HG03442 (cell line): ENCODE measurements at regions not wholly inside any gene's neighbourhood (a gene's known extent, or its start where the extent isn't known, plus 50 kb on each side); places are given as distances from the start of the nearest gene placed in this dataset.

ENCODE experiments used
- ATAC-seq: cut with Tn5 transposase; IDR thresholded peaks from one replicate; pipeline ENCODE4 v1.9.1; 2021; ENCODE audit warnings: mild to moderate bottlenecking, moderate library complexity; ENCODE audit not compliant: unreplicated experiment

DNA sequence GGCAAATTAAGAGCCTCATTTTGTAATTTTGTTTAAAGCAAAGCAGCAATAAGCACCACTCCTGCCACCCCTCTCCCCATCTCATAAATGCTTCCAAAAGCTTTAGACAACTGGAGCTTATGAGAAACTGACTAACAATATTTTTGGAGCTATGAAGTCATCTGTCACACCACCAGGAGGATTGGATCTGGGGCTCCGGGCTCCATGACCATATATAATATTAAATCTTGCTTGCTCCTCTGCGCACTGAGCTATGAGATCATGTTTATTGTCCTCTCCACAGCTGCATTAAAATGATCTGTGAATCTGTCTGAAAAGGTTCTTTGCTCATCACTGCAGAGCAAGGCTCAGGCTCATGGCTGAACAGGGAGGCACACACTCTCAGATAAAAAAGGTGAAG lies 323.7 kb downstream of the ZNF621 start:
- ATAC-seq = no peak

DNA sequence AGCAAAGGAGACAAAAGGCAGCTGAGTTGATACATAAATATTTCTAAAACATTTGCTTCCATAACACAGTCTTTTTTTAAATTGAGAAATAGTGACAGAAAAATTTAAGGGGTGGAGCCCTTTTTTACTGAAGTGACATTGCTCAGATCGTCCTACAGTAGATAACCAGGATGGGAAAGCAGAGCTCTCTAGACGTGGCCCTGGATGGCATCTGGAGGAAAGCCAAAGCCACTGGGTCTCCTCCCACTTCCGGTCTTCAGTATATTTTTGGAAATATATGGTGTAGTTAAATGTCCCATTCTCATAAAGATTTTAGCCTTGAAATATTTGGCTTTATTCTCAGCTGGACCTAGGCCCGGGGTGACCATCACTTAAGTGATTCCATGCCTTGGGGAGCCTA lies 326.1 kb downstream of the ZNF621 start:
- ATAC-seq = no peak

DNA sequence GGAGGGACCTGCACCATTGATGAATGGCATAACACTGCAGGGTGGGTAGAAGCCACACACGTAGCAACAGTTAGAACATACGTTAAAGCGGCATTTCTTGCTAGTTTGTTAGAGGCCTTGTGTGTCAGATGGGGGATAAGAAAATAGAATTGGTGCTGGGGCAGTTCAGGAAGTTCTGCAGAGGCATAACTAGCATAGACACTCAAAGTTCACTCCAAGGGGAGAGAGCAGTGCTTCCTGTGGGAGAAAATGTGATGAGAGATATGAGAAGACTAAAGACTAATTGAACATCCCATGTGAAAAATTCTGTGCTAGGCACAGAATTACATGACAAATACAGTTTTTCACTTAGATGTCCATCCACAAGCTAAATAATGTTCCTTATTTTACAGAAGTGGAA lies 327.1 kb downstream of the ZNF621 start:
- ATAC-seq = no peak

DNA sequence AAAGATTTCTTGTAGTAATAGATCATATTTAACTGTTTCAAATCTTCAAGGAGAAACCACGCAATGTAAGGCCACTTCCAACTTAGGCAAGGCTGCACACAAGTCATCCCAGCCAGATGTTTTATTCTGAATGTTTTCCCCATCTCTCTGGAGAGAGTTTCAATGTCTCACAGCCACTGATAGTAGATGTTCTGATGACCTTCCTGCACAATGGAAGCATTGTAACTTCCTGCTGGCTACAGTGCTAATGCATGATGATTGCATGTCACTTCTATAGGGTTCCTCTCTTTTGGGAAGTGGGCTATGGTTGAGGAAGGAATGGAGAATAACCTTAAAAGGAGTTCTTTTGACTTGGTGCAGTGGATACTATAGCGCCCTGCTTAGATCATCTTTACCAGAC lies 328.0 kb downstream of the ZNF621 start:
- ATAC-seq = no peak

DNA sequence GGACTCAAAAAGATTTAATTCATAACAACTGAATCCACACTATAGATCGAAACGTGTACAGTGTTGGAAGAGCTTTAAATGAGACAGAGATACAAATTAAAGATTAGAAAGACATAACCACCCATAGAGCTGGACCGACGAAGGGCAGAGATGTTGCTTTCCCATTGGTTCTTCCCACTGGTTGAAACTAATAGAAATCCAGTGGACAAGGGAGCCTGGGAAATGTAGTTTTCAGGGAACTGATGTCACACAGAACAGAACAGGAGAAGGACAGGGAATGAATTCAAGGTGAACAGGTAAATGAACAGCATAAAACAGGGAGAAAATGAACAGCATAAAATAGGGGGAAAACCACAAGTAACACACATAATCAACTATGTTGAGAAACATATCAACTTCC lies 328.7 kb downstream of the ZNF621 start:
- ATAC-seq = no peak

DNA sequence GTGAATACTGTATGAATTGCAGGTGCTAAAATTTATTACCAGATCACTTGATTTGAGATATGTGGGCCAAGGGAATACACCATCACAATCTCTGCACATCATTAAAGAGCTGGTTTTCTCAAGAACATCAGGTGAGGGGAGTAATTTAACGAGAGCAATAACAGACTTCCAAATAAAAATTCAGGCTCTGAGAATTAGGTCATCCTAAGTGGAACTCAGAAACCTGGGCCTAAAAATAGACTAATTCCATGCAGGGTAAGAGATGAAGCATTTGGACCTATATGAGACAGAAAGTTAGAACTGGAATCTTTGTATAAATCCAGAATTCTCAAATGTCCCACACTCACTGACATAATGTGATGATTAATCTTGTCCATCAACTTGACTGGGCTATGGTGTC lies 331.1 kb downstream of the ZNF621 start:
- no peak for ATAC-seq

DNA sequence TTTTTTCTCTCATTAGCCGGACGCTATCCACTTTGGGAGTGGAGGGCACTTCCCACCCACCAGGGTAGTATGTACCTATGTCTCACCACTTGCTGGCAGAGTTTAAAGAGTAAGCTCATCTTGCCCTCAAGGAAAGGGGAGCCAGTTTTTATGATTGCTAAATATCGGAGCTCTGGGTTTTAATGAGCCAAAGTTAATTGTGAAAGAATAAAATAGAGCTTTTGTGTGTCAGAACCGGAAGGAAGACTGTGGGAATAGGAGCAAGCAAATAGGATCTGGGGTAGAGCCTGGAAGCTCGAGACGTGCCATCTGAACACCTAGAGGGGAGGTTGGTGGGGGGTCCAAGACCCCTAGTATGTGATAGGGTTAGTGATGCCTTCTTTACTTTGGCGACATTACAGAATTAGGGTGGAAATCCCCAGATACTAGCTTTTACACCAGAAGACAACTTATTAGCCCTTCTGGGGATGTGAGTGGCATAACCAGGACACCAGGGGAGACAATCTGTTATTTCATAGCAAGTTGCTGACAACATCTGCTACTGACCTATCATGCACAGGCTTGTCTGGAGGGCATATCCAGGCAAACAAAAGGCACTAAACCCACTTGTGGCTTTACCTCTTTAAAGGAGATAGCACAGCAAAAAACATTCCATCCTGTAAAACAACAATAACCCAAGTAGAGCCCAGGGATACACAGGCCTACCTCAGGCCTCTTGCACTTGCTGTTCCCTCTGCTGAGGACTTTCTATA lies 333.8 kb downstream of the ZNF621 start:
- no peak for ATAC-seq

DNA sequence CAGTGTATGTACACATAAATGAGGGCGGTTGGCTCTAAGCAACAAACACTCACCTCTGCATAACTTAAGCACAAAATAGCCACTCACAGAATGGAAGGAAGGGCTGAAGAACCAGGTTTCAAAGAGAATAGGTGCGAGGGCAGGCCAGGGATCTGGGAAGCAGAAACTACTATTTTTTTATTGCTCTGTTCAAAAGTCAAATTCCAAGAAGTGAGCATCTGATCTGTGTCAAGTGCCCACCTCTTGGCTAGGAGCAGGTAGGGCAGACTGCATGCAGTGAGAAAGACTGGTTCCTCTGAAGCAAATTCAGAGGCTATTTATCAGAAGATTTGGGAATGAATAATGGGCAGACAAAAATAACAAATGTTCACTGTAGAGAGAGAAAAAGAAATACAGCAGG lies 336.4 kb upstream of the CTNNB1 start:
- no peak for ATAC-seq

DNA sequence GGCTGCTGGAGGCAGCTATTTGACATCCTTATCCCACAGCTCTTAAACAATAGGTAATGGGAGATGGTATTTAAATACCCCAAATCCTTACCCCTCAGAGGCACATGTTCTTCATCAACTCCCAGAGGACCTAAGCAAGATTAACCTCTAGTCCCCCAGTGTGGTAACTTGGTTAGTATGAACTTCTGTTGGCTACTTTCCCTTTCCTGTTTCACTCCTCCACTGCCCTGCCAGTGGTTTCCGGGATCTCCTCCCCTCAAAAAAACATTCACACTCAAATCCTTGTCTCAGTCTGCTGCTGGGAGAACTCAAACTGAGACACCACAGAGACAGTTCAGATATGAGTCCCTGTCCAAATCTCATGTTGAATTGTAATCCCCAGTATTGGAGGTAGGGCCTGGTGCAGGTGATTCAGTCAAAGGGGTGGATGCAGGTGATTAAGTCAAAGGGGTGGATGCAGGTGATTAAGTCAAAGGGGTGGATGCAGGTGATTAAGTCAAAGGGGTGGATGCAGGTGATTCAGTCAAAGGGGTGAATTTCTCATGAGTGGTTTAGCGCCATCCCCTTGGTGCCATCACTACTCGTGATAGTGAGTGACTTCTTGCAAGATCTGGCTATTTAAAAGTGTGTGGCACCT lies 335.0 kb upstream of the CTNNB1 start:
- no peak for ATAC-seq

DNA sequence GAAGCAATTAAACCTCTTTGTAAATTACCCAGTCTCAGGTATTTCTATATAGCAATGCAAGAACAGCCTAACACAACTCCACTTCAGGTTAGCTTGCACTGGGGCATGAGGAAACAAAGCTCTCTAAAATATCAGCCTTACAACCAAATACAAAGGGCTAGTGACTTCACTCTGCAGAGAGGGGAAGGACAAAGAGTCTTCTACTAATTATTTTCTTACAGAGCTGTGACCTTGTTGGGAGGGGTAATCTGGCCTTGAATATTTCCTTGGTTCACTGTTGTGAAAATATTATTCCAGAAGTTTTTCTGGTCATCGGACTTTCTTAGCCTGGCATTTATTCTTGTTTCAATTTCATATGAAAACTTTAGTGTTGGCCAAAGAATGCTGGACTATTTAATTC lies 334.4 kb upstream of the CTNNB1 start:
- no peak for ATAC-seq

DNA sequence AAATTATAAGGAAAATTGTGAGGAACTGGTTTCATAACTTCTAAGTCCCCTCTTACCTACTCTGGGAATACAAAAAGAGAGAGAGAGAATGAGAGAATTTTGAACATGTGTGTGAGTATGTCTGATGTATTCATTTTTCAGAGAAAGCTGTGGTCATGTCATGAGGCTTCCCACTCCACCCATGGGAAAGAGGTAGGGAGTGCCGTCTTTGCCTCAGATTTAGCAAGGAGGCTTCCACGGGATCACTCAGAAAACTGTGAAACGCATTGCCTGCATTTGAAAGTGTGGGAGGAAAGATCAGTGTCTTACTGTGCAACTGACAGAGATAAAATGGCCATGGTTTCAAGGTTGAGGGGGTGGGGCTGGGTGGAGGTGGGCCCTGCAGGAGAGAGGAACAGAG lies 331.5 kb upstream of the CTNNB1 start:
- no peak for ATAC-seq

DNA sequence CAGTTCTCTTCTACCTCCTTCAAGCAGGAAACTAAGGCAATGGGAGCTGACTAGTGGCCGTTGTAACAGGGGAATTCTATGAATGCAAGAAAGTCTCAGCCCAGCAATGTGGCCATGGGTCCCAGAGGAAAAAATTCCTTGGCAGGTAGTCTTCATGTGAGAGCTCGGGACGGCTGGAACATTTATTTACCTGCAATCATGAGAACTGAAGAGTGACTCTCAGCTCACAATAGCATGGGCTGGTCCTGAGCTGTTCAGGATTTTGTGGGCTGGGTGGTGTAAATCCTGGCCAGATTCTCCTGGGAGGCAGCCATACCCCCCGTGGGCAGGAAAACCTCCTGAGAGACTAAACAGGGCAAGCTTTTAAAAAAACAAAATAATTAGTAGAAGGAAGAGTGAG lies 330.3 kb upstream of the CTNNB1 start:
- no peak for ATAC-seq

DNA sequence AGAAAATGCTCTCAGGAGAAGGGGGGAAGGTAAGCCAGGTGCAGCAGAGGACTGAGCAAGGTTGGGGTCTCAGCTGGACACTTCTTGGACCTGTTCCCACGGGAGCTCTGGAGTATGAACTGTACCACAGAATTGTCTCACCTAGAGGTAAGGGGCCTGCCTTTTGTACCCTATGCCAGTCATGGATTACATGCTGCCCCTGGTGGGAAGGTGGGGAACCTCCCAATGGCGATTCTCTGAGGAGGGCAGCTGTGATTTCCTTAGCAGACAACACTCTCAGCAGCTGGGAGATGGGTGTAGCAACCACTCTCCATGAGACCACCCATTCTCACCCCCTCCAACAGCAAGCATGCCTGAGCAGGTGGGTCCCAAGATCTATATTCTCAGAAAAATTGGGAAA lies 329.4 kb upstream of the CTNNB1 start:
- ATAC-seq = no peak

DNA sequence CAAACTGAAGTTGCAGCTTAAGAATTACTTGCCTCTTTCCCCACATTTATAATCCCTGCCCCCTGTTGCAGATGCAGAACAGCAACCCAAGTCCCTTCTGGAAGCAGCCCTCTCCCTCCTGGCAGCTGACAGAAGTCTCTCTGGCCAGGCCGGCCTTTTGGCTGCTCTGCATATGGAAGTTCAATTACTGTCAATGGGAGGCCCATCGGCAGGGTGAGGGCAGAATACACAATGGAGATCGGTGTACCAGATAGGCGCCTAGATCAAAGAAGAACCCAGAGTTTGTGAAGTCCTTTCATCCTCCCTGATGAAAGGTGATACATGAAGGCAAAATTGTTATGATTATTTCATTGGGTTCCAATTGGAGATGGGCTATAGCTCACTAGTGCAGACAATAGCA lies 327.9 kb upstream of the CTNNB1 start:
- no peak for ATAC-seq

DNA sequence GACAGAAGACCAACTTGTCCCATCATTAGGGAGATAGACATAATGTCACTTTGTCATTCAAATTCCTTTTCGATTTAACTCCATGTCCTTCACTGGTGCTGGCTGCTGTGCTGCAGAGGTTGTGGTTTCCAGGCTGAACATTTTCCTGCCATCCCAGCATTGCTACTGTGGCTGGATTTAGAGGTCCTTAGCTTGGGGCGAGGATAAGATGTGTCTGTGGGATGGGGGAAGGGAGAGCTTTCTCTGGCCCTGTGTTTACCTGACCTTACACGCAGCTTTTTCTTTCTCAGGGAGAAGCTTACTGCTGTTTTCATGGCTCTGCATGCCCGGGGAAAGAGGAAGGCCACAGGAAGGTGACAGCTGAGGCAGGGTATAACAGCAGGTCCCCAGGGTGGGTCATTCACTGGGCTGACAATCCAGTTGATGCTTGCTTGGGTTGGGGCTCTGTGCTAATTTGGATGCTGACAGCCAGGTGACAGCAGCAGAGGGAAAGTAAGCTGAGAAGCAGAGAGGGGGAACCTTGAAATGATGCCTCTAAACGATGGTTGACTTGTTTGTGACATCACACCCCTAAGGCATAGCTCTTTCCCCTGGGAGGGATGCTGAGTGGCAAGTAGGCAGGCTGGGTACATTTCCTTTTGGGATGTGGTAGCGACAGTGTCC lies 326.9 kb upstream of the CTNNB1 start:
- ATAC-seq = no peak

DNA sequence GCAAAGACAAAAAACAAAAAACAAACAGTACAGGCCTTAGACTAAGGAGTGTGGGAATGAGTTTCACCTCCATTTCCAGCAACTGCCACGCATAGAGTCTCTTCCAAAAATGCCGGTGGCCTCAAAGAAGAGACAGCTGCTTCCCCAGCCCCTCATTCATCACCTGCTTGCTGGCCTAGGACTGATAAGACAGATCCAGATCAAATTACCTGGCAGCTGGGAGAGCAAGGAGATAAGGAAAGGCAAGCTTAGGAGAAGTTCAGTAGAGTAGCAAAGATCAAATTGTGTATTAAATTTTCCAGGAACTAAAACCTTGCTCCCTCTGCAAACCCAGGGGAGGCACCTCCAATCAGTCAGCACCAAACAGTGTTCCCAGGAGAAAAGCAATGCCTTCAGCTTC lies 325.8 kb upstream of the CTNNB1 start:
- ATAC-seq = no peak

DNA sequence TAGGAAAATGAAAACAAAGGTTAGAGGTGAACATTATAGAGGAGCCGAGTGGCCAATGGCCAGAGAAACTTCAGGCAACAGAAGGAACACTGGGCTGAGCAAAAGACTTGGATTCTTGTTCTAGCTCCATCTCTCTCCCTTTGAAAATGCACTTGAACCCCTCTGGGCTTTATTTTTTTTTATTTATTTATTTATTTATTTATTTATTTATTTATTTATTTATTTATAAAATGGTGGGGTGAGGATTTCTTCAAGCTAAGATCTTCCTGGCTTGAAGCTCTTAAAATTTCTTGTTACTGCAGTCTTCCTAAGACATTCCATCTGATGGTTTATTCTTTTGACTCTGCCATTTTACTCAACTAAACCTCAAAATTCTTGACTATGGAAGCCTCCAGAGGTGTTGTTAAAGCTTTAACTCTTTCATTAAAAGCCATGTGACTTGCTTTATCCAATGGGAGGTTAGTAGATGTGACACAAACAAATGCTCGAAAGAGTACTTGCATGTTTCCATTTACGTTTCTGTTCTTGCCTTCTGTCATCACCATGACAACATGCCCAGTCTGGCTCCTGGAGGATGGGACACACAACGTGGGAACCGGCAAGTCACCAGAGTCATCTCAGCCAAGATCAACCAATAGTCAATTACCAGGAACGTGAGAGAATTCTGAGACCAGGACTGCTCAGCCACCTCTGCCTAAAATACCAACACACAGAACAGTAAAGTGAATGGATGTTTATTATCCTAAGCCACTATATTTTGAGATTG lies 325.2 kb upstream of the CTNNB1 start:
- ATAC-seq = no peak

DNA sequence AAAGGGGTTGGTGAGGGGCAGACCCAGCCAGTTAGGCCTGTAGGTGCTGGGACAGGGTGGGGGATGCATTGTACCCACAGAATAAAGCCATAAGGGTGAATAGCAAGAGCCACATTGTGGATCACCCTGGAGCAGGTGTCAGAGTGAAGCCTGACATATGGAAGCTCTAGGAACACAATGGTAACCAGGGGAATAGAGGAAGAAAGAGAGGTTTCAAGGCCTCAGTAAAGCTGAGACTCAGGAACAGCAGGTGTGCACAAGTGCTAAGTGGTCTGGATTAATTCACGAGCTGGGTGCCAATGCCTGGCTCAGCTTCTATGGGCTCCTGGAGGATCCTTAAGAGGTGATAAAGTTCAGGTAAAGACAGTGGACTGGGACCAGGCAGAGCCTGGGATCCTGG lies 323.7 kb upstream of the CTNNB1 start:
- no peak for ATAC-seq

DNA sequence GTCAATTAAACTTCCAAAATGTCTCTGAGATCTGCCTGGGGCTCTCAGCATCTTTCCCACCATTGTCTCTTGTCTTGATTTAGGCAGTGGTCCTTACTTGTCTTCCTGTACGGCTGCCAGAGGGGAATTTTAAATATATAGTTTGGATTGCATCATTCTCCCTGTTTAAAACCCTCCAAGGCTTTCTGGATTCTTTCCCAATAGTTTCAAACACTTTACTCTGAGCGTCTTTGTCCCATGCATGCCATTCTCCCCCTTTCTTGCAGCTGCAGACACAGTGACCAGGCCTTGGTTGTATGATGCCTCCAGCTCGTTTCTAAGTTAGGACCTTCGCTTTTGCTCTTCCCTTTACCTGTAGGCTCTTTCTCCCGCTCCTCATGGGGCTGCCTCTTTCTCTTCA lies 323.3 kb upstream of the CTNNB1 start:
- no peak for ATAC-seq

DNA sequence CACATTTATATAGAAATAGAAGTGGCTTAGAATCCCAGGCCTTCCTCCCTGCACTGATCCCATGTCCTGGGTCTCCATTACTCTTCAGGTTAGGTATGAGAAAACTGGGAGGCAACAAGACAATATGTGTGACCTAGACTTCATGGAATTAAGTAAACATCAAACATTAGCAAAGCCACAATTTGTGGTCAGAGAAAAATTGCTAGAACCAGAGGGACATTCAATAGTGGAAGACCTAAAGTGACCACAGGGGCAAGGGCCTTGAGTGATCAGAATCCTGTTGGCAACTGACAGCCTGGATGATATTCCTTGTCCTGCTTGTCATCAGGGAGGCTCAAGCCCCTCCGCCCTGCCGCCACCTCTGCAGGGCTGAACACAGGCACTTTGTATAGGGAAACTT lies 322.8 kb upstream of the CTNNB1 start:
- no peak for ATAC-seq

DNA sequence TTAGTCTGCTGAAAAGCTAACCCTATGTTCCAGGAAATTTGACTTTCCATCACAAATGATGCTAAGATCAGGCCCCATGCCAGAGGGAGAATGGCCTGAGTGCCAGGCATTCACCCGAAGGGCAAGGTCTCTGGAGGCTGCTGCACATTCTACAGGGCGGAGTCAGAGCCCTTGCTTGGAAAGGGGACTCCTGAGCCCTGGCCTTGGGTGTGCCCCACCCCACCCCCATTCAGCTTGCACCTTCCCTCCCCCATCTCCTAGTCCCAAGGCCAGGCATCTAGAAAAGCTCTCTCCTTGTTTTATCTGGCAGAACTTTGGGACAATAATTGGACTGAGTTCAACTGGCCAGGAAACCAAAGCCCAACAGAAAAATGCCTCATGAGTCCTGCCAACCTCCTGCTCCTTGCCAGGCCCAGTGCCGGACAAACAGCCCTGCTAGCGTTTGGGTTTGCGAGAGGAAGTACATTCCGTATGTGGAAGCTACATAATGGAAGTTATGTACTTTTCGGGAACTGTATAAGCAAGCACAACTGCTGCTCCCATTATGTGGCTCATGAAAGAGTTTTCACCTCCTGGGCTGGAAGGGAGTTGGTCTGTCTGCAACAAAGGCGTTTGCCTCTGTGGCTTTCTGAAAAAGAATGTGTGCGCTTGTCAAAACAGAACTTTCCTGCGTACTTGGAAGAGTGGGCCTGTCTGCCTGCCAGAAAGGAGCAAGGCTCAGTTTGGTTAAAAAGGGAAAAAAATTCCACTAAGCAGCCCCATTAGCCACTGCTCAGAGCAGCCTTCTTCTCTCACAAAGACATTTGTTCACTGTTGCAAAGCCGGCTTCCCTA lies 321.5 kb upstream of the CTNNB1 start:
- ATAC-seq = no peak
